GM19025 (cell line): ENCODE measurements at regions not wholly inside any gene's neighbourhood (a gene's known extent, or its start where the extent isn't known, plus 50 kb on each side); places are given as distances from the start of the nearest gene placed in this dataset.

Experiments used
- ATAC-seq: cut with Tn5 transposase; IDR thresholded peaks from one replicate; pipeline ENCODE4 v1.9.1; 2021; ENCODE audit warnings: mild to moderate bottlenecking, low read depth, moderate library complexity; ENCODE audit not compliant: unreplicated experiment

DNA sequence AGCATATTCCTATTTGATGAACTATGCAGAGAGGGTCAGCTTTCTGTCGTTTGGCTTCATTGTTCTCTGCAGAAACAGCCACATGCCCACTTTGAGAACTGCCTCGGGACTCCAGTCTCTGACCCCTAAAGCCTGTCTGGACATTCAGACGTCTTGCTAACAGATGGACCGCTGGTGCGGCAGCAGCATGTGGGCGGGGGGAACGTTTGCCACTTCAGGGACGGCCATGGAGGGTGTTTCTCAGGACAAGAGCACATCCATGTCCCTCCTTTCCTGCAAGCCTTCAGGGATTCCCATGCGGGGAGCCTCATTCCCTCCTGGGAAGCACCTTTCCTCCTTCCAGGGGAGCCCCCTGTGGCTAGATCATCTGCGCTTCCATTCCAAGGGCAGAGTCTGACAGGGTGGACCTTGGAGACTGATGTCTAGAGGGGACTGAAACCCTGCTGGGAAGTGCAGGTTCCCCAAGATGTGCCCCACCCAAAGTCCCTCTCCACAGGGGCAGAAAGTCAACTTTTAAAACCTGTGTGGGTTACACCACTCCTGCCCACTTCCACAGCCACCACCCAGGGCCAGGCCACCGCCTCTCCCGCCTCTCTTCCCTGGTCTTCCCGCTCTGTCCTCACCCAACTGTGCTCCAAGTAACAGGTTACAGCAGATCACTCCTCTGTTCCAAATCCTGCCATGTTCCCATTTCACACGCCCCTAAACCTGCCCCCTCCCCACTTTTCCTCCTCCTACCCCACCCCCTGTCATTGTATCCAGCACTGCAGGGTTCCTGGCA is 94.8 kb upstream of the PMEPA1 start:
- no peak for ATAC-seq

DNA sequence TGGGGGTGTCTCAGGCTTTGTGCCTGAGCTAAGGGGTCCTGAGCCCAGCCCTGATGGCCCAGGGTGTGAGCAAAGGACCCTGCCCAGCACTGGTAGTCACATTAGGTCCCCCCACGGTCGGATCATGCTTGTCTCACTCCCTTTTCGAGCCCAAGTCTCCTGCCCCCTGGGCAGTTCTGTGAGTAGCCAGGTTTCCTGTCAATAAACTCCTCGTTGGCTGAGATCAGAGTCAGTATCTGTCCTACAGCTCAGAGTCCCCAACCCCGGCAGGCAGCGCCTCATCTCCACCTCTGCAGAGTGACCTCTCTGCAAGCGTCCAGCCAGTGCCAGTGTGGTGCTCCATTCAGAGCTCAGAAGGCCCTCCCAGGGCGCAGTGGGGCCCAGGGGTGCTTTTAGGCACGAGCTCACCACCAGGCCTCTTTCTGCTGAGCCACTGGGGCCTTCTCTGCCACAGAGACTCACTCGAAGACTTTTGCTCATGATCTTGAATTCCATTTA is 93.7 kb upstream of the PMEPA1 start:
- ATAC-seq = no peak

- no peak for ATAC-seq
Measured at GRCh38 chr20:57802765-57803507, 93.1 kb upstream of the PMEPA1 start.

- no peak for ATAC-seq
Measured at GRCh38 chr20:57801581-57801980, 91.8 kb upstream of the PMEPA1 start.

DNA sequence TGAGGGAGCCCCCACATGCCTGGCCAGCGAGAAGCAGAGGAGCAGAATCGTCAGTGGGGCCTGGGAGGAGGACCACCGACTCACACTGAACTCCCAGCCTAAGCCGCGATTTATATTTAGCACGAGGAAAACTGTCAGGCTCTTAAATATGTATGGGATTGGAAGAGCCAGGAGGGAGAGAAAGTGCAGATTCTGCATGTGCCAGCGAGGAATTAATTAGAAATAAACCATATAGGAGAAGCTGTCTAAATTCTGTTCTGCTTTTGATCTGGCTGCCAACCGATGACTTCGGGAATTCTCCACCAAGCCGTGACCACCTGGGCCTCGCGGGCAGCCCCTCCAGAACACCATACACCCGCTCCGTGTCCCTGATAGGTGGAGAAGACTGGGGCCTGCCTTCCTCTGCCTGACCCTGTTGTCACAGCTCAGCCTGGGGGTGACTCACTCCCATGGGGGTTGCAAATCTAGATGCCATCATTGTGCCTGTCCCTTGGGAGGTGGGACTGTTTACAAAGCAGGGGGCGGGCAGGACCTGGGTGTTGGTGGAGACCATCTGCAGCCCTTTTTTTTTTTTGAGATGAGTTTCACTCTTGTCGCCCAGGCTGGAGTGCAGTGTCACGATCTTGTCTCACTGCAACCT is 91.1 kb upstream of the PMEPA1 start:
- no peak for ATAC-seq

GRCh38 chr20:57797401-57797800 is 87.6 kb upstream of the PMEPA1 start:
- ATAC-seq = no peak

DNA sequence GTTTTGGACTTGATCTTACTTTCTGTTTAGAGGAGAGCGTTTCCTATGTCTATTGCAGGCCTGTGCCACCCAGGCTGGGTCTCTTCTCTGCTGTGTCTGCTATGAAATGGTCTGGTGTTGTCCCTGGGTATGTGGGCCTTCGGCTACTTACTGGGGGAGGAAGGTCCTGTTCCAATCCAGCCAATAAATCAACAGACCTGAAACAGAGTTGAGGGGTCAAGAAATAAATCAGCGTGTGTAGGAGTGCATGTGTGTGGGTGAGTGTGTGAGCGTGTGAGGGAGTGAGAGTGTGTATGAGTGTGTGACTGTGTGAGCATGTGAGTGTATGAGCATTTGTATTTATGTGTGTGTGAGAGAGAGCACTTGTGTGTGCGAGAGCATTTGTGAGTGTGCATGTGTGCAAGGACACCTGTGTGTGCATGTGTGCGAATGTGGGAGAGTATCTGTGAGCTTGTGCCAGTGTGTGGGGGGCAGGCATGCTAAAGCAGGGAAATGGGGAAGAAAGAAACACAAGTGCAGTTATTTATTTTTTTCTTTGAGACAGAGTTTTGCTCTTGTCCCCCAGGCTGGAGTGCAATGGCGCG is 86.3 kb upstream of the PMEPA1 start:
- no peak for ATAC-seq

GRCh38 chr20:57795342-57795697 is 85.5 kb upstream of the PMEPA1 start:
- no peak for ATAC-seq

- ATAC-seq = no peak
Measured at GRCh38 chr20:57794600-57795341, 85.0 kb upstream of the PMEPA1 start.

- no peak for ATAC-seq
Measured at GRCh38 chr20:57794036-57794435, 84.2 kb upstream of the PMEPA1 start.

DNA sequence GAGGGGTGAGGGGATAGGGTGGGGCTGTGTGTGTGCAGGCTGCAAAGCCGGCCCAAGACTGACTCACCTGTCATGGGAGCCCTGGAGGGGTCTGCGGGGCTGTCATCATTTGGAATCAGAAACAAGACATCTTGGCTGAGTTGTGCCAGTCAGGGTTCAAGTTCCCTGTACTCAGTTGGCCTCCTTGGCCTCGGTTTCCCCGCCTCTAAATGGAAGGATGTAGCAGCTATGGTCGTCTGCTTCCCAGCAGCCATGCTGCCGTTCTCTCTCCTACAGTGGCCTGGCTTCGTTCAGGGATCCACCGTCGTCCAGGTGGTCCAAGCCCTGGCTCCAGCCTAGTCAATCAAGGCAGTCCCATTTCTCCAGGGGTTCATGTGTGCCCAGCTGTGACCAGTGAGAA is 83.6 kb upstream of the PMEPA1 start:
- ATAC-seq = no peak

DNA sequence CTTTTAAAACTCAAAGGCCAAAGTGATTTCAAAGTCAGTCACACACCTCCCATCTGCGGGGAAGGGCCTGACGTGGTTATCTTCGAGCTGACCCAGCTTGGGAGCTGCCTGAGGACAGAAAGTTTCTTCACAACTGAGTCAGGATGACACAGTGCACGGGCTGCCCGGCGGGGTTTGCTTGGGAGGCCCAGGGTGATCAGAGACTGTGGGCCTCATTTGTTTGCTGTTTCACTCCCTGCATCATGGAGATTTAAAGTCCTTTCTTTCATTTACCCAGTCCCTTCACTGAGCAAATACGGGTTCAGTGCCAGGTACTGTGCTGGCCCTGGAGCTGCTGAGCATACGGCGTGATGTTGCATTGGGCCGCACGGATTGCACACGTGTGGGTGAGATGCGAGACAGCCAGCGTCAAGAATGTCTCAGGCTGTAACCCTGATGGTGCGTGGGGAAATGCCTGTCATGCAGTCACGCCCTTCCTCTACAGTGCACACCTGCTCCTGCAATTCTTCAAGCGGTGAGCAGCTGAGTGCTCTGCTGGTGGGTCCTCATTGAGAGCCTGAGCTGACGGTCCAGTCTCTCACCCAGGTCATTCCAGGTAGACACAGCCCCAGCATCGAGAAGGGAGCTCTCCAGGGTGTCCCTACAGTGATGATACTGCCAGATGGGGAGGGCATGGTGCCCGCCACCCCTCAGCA is 82.7 kb upstream of the PMEPA1 start:
- ATAC-seq = no peak

DNA sequence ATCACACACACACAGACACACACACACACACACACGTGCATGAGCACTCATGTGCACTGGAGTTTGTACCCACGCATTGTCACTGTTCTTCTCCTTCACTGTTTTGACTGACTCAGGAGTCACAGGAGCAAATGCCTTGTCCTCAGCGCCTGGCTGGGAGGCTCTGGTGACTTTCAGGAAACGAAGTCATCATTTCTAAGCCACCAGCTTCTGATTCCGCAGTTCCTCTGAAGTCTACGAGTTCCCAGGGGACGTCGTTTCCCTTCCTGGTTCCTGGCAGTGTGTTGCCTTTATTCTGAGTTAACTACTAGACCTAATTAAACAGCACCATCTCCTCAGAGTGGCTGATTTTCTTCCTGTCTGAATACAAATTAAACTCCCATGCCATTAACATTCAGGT is 82.2 kb upstream of the PMEPA1 start:
- ATAC-seq = no peak

GRCh38 chr20:57791178-57791962 is 81.6 kb upstream of the PMEPA1 start:
- no peak for ATAC-seq

- no peak for ATAC-seq
Measured at GRCh38 chr20:57790176-57790575, 80.4 kb upstream of the PMEPA1 start.

- ATAC-seq = no peak
Measured at GRCh38 chr20:57788936-57789613, 79.3 kb upstream of the PMEPA1 start.

GRCh38 chr20:57787990-57788781 is 78.4 kb upstream of the PMEPA1 start:
- ATAC-seq = no peak
